Neuronal stem cell (in vitro differentiated cells): ENCODE measurements at regions not wholly inside any gene's neighbourhood (a gene's known extent, or its start where the extent isn't known, plus 50 kb on each side); places are given as distances from the start of the nearest gene placed in this dataset.

Source experiments
- DNase-seq: peaks from one replicate; pipeline ENCODE4 v3.0.0-alpha.2; 2013; ENCODE audit warnings: low spot score
- H2AFZ ChIP-seq: one replicate; pipeline ENCODE4 v1.6.1; 2013; ENCODE audit warnings: mild to moderate bottlenecking, low read length, inconsistent platforms
- H2AK5ac ChIP-seq: 2 replicates; pipeline ENCODE4 v1.6.1; 2013; ENCODE audit warnings: low read depth, mild to moderate bottlenecking, inconsistent platforms, low read length, moderate library complexity, mixed read lengths
- H2BK120ac ChIP-seq: 2 replicates; pipeline ENCODE4 v1.6.1; 2013; ENCODE audit warnings: low read depth, mild to moderate bottlenecking, inconsistent platforms, low read length, moderate library complexity, mixed read lengths
- H2BK12ac ChIP-seq: one replicate; pipeline ENCODE4 v1.6.1; 2013; ENCODE audit warnings: low read length, inconsistent platforms
- H2BK15ac ChIP-seq: 2 replicates; pipeline ENCODE4 v1.6.1; 2013; ENCODE audit warnings: mild to moderate bottlenecking, low read length, inconsistent platforms, mixed read lengths
- H2BK5ac ChIP-seq: one replicate; pipeline ENCODE4 v1.6.1; 2013; ENCODE audit warnings: inconsistent platforms, mild to moderate bottlenecking, low read length, moderate library complexity
- H3K14ac ChIP-seq: one replicate; pipeline ENCODE4 v1.6.1; 2013; ENCODE audit warnings: low read length, inconsistent platforms
- H3K18ac ChIP-seq: 2 replicates; pipeline ENCODE4 v1.6.1; 2013; ENCODE audit warnings: low read length, inconsistent platforms
- H3K23ac ChIP-seq: 2 replicates; pipeline ENCODE4 v1.6.1; 2013; ENCODE audit warnings: low read depth, mild to moderate bottlenecking, mixed read lengths, low read length, inconsistent platforms; ENCODE audit not compliant: poor library complexity
- H3K27ac ChIP-seq: replicated peaks from 3 replicates; pipeline ENCODE4 v1.5.1; 2013; ENCODE audit warnings: low read length, inconsistent platforms
- H3K27me3 ChIP-seq, 3 experiments: 2 replicates each; pipeline ENCODE4 v1.6.1; 2013; ENCODE audit warnings: low read length in 3 of 3, mild to moderate bottlenecking in 2 of 3, inconsistent platforms in 1 of 3, low read depth in 1 of 3, mixed read lengths in 1 of 3, moderate library complexity in 1 of 3; ENCODE audit not compliant: control insufficient read depth in 3 of 3, insufficient read depth in 3 of 3
- H3K36me3 ChIP-seq, 2 donors: replicated peaks in 1 of 2; 2 replicates each; pipeline ENCODE4 v1.6.1; 2013; ENCODE audit warnings: low read length in 2 of 2; ENCODE audit not compliant: control insufficient read depth in 2 of 2, insufficient read depth in 2 of 2
- H3K4ac ChIP-seq: 2 replicates; pipeline ENCODE4 v1.6.1; 2013; ENCODE audit warnings: inconsistent platforms, mild to moderate bottlenecking, low read length, moderate library complexity
- H3K4me1 ChIP-seq, 2 donors: 1 replicate in 1 of 2; 2 replicates in 1 of 2; pipeline ENCODE4 v1.6.1; 2013; ENCODE audit warnings: low read length in 2 of 2, low read depth in 1 of 2; ENCODE audit not compliant: control insufficient read depth in 2 of 2, insufficient read depth in 1 of 2
- H3K4me2 ChIP-seq: one replicate; pipeline ENCODE4 v1.6.1; 2013; ENCODE audit warnings: mild to moderate bottlenecking, low read length, inconsistent platforms; ENCODE audit not compliant: insufficient read depth, poor library complexity, severe bottlenecking
- H3K4me3 ChIP-seq, 2 donors: 2 replicates each; pipeline ENCODE4 v1.5.1; 2013; ENCODE audit warnings: low read length in 2 of 2, mild to moderate bottlenecking in 2 of 2, inconsistent platforms in 1 of 2, moderate library complexity in 1 of 2
- H3K79me1 ChIP-seq: one replicate; pipeline ENCODE4 v1.6.1; 2013; ENCODE audit warnings: low read depth, mild to moderate bottlenecking, inconsistent platforms, low read length, moderate library complexity
- H3K9ac ChIP-seq: one replicate; pipeline ENCODE4 v1.6.1; 2013; ENCODE audit warnings: mild to moderate bottlenecking, low read depth, low read length, inconsistent platforms; ENCODE audit not compliant: poor library complexity
- H3K9me3 ChIP-seq, 2 donors: replicated peaks in 1 of 2; 2 replicates each; pipeline versions ENCODE3 to v1.6.1; 2013; ENCODE audit warnings: low read length in 2 of 2, mild to moderate bottlenecking in 2 of 2, inconsistent platforms in 1 of 2, low read depth in 1 of 2, mixed read lengths in 1 of 2, moderate library complexity in 1 of 2; ENCODE audit not compliant: control insufficient read depth in 2 of 2, insufficient read depth in 1 of 2
- H4K8ac ChIP-seq: one replicate; pipeline ENCODE4 v1.6.1; 2013; ENCODE audit warnings: low read depth, mild to moderate bottlenecking, inconsistent platforms, low read length, moderate library complexity
- H4K91ac ChIP-seq: one replicate; pipeline ENCODE4 v1.6.1; 2013; ENCODE audit warnings: low read length, low read depth, mild to moderate bottlenecking, inconsistent platforms; ENCODE audit not compliant: poor library complexity
- WGBS, 2 donors: extraction: QIAGEN DNeasy Blood & Tissue Kit; methylation state at CpG; one replicate each; pipeline ENCODE4 v1.1.7; 2013; ENCODE audit warnings: missing lambda C conversion rate in 2 of 2, mixed read lengths in 1 of 2; ENCODE audit not compliant: insufficient read length in 2 of 2, insufficient replicate concordance in 1 of 2; ENCODE audit errors: extremely low coverage in 2 of 2; 5-methylcytosine and 5-hydroxymethylcytosine counted together

GRCh38 chr18:11237484-11237883, 88.1 kb upstream of the PIEZO2 start:
- Histone ChIP-seq H3K36me3 (no peaks in the 10 kb centered on the region), H3K9ac (no peak overlapping the region), H3K4ac (no peak overlapping the region), H3K18ac (no peak overlapping the region), H3K23ac (no peak overlapping the region), H4K91ac (no peak overlapping the region), H3K27ac (no peak overlapping the region), H2AFZ (no peak overlapping the region), H3K9me3 (no peaks in the 10 kb centered on the region), H2BK120ac (no peak overlapping the region), H3K4me2 (no peak overlapping the region), H3K4me1 (no peaks in the 10 kb centered on the region), H2BK12ac (no peak overlapping the region), H2BK5ac (no peak overlapping the region), H3K27me3 (no peaks in the 10 kb centered on the region), H4K8ac (no peak overlapping the region), H2AK5ac (no peak overlapping the region), H3K14ac (no peak overlapping the region), H3K4me3 (no peak overlapping the region), H2BK15ac (no peak overlapping the region), H3K79me1 (no peaks in the 10 kb centered on the region)
- no CpG with 5 or more reads among the region's 2 CpGs for WGBS, 2 donors
- no peak for DNase-seq

- no peaks in the 10 kb centered on the region for H3K9me3 ChIP-seq
- H2BK120ac ChIP-seq = no peak overlapping the region
- H3K23ac ChIP-seq = no peak overlapping the region
- no peak overlapping the region for H3K4ac ChIP-seq
- H3K9ac ChIP-seq = no peak overlapping the region
- no CpG with 5 or more reads among the region's 1 CpG for WGBS, 2 donors
- H3K79me1 ChIP-seq = no peaks in the 10 kb centered on the region
- H3K27ac ChIP-seq = no peak overlapping the region
- no peak overlapping the region for H3K4me3 ChIP-seq
- no peaks in the 10 kb centered on the region for H3K4me1 ChIP-seq
- H3K14ac ChIP-seq = no peak overlapping the region
- H4K91ac ChIP-seq = no peak overlapping the region
- no peak overlapping the region for H4K8ac ChIP-seq
- no peak overlapping the region for H2AFZ ChIP-seq
- DNase-seq = no peak
- no peak overlapping the region for H2BK15ac ChIP-seq
- H3K36me3 ChIP-seq = no peaks in the 10 kb centered on the region
- H2BK5ac ChIP-seq = no peak overlapping the region
- H2BK12ac ChIP-seq = no peak overlapping the region
- no peak overlapping the region for H2AK5ac ChIP-seq
- H3K4me2 ChIP-seq = no peak overlapping the region
- no peaks in the 10 kb centered on the region for H3K27me3 ChIP-seq
- H3K18ac ChIP-seq = no peak overlapping the region
Observed at GRCh38 chr18:11237066-11237465, 87.7 kb upstream of the PIEZO2 start.

GRCh38 chr18:11224153-11224552, 74.8 kb upstream of the PIEZO2 start:
- Histone ChIP-seq H4K8ac (no peak overlapping the region), H2BK12ac (no peak overlapping the region), H2BK120ac (no peak overlapping the region), H3K27me3 (no peaks in the 10 kb centered on the region), H3K4me2 (no peak overlapping the region), H3K23ac (no peak overlapping the region), H4K91ac (no peak overlapping the region), H2BK15ac (no peak overlapping the region), H3K9ac (no peak overlapping the region), H2BK5ac (no peak overlapping the region), H2AK5ac (no peak overlapping the region), H3K18ac (no peak overlapping the region), H2AFZ (no peak overlapping the region), H3K9me3 (no peaks in the 10 kb centered on the region), H3K27ac (no peak overlapping the region), H3K79me1 (peaks cover 3% of the 10 kb centered on the region), H3K14ac (no peak overlapping the region), H3K4me1 (no peaks in the 10 kb centered on the region), H3K4me3 (no peak overlapping the region), H3K4ac (no peak overlapping the region), H3K36me3 (no peaks in the 10 kb centered on the region)
- no CpG with 5 or more reads among the region's 7 CpGs for WGBS, 2 donors
- no peak for DNase-seq

- DNase-seq = no peak
- Histone ChIP-seq H3K79me1 (no peaks in the 10 kb centered on the region), H3K14ac (no peak overlapping the region), H3K9me3 (no peaks in the 10 kb centered on the region), H3K4me2 (no peak overlapping the region), H2AK5ac (no peak overlapping the region), H3K27me3 (no peaks in the 10 kb centered on the region), H2BK15ac (no peak overlapping the region), H3K23ac (no peak overlapping the region), H4K8ac (no peak overlapping the region), H3K4ac (no peak overlapping the region), H4K91ac (no peak overlapping the region), H2AFZ (no peak overlapping the region), H3K27ac (no peak overlapping the region), H3K4me1 (no peaks in the 10 kb centered on the region), H3K18ac (no peak overlapping the region), H3K4me3 (no peak overlapping the region), H3K9ac (no peak overlapping the region), H3K36me3 (no peaks in the 10 kb centered on the region), H2BK12ac (no peak overlapping the region), H2BK120ac (no peak overlapping the region), H2BK5ac (no peak overlapping the region)
- no CpG with 5 or more reads among the region's 1 CpG for WGBS, 2 donors
Observed at GRCh38 chr18:11219571-11219970, 70.2 kb upstream of the PIEZO2 start.
